ENCODE measurements at regions not wholly inside any gene's neighbourhood (a gene's known extent, or its start where the extent isn't known, plus 50 kb on each side); places are given as distances from the start of the nearest gene placed in this dataset.

DNA sequence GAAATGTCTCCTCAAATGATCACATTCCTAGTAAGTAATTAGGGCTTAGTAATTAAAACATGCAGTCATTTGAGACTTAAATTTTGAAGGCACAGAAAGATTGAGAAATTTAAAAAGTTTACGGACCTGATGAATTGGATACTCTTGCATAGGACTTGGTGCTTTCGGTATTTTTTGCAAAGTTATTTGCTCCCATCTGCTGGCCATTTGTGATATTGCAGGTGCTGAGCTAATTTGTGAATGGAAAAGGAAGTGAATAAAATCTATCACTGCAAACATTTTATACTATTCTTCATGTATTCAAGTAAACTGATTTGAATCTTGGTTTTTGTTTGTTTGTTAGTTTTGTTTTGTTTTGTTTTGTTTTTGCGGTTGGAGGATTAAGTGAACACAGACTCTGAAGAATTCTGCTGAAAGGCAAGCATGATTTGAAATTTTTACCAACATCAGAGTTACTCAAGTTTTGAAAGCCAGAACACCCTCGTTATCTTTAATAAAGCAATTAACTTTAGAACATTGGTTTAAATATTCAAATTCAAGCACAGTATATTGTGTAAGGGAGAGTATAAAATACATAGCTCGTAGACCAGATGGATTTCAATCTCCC, 689.5 kb upstream of the RBFOX1 start:
- peak; percentile 73 for DNase-seq

DNA sequence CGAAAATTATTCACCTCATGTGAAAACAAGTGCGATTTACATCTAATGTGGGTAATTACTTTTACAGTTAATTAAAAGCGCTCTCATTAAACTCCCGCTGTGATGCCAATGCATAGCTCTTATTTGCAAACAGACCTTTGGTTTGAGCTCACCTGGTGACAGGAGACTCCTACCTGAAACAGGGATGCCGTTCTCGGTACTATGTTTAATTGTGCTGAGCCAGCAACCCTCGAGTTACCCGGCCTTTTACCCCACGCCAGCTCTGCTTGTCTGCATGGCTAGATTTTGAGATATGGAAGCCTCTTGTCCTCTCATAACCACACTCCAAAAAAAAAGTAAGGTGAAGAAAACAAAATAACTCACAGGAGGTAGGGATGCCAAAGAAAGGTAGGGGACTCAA, 690.4 kb upstream of the RBFOX1 start:
- DNase-seq, result no peak

DNA sequence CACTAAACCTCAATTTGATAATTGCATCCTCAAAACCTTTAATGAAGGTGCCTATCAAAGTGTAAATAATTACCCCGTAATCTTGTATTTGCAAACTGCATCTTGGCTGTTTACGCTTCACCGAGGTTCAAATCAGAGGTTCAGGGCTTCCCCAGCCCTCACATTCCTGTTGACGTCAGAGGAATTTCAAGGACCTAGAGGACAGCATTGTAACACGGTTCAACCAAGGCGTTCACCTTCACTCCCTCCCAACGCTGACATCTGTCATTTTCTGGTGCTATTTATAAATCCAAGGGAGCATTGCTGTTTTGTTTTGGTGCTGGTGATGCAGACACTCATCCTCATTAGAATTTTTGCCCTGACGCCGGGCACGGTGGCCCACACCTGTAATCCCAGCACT, 691.6 kb upstream of the RBFOX1 start:
- DNase-seq, result peak; percentile 67

DNA sequence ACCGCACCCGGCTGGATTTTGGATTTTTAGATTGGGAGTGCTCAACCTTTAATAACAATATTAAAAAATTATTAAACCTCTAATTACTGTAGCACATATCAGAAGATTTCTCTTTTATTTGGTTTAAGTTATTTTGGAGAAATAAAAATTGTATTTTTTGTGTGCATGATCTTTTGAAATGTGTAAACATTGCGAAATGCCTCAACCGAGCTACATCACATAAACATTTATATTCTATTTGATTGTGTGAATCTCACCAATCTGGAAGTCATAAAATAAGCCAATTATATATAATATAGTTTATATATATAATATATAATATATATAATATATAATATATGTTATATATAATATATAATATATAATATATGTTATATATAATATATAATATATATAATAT, 696.2 kb upstream of the RBFOX1 start:
- DNase-seq, result no peak

GRCh38 chr16:6634151-6634550, 698.5 kb upstream of the RBFOX1 start:
- no peak for DNase-seq

DNA sequence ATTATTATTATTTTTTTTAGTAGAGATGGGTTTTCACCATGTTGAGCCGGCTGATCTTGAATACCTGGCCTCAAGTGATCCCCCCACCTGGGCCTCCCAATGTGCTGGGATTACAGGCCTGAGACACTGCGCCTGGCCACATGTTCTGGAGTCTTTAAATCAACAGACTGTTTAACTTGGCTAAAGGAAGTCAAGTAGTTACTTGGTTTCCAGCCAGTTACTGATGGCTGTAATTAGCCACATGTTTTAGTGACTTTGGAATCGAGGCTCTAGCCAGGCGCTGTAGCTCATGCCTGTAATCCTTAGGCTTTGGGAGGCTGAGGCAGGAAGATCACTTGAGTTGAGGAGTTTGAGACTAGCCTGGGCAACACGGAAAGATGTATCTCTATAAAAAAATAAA, 699.2 kb upstream of the RBFOX1 start:
- no peak for DNase-seq

DNA sequence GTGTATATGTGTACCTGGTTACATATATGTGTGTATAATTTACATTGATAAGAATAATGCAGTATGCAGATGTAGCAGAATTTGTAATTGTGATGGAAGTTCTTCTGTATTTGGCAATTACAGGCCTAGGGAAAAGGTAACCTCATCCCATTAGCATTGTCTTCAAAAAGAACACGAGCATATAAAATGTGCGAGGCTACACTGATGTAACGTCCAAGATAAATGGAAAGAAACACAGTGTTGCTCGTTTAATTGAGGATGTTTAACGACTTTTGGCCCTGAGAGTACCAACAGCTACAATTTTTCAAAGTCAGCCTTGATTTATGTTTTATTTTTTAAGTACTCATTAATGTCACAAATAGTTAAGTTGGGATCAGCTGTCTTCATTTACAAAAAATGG, 703.5 kb upstream of the RBFOX1 start:
- no peak for DNase-seq

DNA sequence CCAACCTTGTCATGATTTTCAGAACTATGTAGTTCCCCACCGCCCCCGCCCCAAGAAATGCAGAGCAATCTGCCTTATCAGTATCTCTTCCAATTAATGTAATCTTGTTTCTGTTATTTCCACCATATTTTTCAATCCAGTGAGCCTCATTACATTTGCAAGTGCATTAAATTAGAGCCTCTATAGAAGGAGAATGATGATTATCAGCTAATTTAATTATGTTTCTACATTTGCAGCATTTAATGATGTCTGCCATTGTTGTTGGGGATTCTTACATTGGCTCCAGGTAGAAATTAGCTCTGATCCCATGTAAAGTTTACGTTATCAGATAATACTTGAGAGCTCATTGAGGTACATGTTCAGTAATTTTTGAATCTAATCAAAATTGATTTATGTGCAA, 707.0 kb upstream of the RBFOX1 start:
- no peak for DNase-seq

DNA sequence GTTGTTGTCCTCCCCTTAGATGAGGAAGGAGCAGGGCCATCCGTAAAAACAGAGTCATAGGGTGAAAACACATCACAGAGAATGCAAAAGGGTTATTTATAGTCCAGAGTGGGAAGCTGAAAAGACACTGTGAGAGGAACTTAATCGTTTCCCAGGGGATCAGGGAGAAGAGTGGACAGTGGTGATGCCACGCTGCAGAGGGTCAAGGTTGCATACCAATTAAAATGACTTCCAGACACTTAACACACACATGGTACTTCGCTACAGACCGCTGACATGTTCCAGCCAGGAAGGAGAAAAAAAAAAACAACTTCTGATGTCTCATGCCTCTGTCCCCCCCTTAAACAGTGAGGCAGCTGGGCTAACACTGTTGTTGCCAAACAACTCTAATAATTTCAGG, 713.8 kb upstream of the RBFOX1 start:
- no peak for DNase-seq

GRCh38 chr16:6616746-6617145, 715.9 kb upstream of the RBFOX1 start:
- no peak for DNase-seq

GRCh38 chr16:6615636-6616035, 717.0 kb upstream of the RBFOX1 start:
- DNase-seq, result no peak

GRCh38 chr16:6611535-6611934, 721.1 kb upstream of the RBFOX1 start:
- DNase-seq, result no peak

GRCh38 chr16:6605490-6605889, 727.2 kb upstream of the RBFOX1 start:
- no peak for DNase-seq

DNA sequence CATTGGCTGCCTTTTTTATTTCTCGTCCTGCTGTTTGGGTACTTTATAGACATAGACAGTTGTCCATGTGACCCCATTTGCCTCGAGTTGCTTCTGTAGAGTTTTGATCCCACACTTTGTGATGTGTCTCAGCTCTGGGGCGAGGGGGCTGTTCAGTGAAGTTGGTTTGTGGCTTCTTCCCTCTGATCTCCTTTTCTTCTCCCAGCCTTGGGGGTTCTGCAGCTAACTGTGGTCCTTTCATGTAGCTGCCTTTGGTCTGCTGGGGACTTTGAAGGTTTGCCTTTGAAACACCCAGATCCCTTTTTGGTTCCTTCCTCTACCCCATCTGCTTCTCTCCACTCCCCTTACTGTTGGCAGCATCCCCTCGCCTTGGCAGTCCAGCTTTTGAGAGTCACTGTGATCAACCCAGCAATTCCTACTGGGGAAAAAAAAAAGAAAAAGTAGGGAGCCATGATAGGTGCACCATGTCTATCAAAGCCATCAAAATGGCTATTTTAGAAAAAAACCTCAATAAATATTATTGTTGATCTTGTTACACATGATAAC, 728.8 kb upstream of the RBFOX1 start:
- no peak for DNase-seq

GRCh38 chr16:6602405-6602804, 730.2 kb upstream of the RBFOX1 start:
- DNase-seq, result peak; percentile 75

- DNase-seq, result peak; percentile 96
Measured at GRCh38 chr16:6600167-6600566, 732.5 kb upstream of the RBFOX1 start.

DNA sequence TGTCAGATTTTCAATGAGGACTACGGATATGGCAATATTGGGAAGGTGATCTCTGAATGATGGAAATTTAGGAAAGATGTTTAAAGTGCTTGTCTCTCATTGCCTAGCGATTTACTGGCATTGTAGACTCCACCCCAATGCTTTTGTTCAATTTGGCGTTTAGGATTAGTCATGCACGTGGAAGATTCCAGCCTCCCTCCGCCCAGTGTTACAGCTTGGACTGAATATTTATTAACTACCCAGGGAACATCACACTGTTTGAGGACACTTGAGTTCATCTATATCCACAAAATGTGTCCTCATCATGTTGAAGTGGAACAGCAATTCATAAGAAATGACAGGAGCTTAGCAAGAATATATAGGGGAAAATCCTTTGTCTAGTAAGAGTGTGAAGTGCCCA, 738.8 kb upstream of the RBFOX1 start:
- peak; percentile 31 for DNase-seq

- DNase-seq, result peak; percentile 12
Measured at GRCh38 chr16:6576606-6577005, 756.0 kb upstream of the RBFOX1 start.

DNA sequence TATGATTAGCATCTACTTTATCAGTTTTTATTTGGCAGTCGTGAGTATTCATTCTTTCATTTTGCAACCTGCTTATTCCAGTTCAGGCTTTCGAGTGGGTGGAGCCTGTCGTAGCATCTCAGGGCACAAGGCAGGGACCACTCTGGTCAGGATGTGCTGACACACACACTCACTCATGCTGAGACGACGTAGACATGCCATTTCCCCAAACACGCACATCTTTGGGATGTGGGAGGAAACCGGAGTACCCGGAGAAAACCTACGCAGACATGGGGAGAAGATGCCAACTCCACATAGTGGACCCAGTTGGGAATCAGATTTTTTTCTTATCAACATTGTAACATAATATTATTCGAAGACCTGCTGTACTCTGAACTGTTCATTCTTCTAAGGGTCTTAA, 756.5 kb upstream of the RBFOX1 start:
- peak; percentile 28 for DNase-seq

GRCh38 chr16:6574146-6574545, 758.5 kb upstream of the RBFOX1 start:
- no peak for DNase-seq

- peak; percentile 34 for DNase-seq
Measured at GRCh38 chr16:6573577-6573976, 759.1 kb upstream of the RBFOX1 start.

DNA sequence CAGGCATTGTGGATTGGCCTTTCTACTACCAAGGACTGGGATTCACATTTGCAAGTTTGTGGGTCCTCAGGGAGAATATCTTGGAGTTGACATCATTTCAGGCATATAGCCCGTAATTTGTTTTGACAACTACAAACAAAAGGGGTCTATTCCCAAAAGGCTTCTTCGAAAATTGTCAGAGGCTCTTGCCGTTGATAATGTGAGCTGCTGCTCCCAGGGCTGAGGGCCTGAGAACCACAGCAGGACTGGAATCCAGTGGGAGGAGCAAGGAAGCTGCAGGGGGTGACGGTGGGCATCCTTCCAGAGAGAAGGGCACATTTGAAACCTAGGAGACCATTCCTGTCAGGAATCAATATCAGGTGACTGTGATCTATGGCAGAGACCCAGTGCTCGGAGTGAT, 761.6 kb upstream of the RBFOX1 start:
- DNase-seq, result peak; percentile 49

DNA sequence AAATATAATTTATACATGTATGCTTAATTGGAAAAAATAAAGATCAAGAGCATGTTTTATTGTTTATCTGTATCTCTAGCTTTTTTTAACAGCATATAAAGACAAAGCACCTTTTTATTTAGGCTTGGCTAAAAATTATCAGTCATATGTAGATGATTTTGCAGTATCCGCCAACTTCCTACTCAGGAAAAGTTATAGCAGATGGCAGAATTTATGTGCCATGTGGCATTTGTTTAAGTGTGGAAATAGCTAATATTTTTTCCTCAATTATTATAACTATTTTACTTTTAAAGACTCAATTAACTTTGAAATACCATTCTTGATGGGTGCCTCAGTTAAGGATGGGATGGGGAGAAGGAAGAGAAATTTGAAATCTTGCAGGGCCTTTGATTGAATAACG, 762.1 kb upstream of the RBFOX1 start:
- DNase-seq, result no peak

- no peak for DNase-seq
Measured at GRCh38 chr16:6562986-6563385, 769.7 kb upstream of the RBFOX1 start.

- DNase-seq, result peak; percentile 96
Measured at GRCh38 chr16:6560306-6561100, 772.1 kb upstream of the RBFOX1 start.

All from NCI-H2227 treated with DMSO at 0.1 percent for 48 hours (cell line).